IMR-90 (cell line): ENCODE measurements at regions not wholly inside any gene's neighbourhood (a gene's known extent, or its start where the extent isn't known, plus 50 kb on each side); places are given as distances from the start of the nearest gene placed in this dataset.

Experiments
- ATAC-seq: fragments of 200-7000 bp; cut with Tn5 transposase; 2 replicates; pipeline ENCODE4 v1.9.1; 2020; ENCODE audit warnings: low read depth, mild to moderate bottlenecking, moderate library complexity
- BruUV-seq: library from RNA; stranded (reverse); fragments of 400-500 nt; replicated peaks from 2 replicates; lab custom pipeline; 2021; lab: Mats Ljungman, UMichigan
- CTCF ChIA-PET: fragments of 300-600 bp; formaldehyde crosslinking; extraction: SDS; loops from one replicate; lab custom pipeline; 2021; ENCODE audit warnings: antibody characterized with exemption; lab: Yijun Ruan, JAX
- POLR2A ChIA-PET: fragments of 300-600 bp; sonication (Branson Sonifier 250); formaldehyde crosslinking; loops from one replicate; lab custom pipeline; 2022; ENCODE audit warnings: antibody characterized with exemption; ENCODE audit not compliant: unreplicated experiment; lab: Charles Lee
- DNase-seq: peaks from one replicate; pipeline ENCODE4 v3.0.0; 2013
- H2AFZ ChIP-seq: replicated peaks from 2 replicates; pipeline ENCODE3; 2013; ENCODE audit warnings: low read length, mild to moderate bottlenecking; ENCODE audit not compliant: poor library complexity
- H2AK5ac ChIP-seq: 2 replicates; pipeline ENCODE4 v1.6.1; 2013; ENCODE audit warnings: low read depth, low read length, inconsistent platforms
- H2AK9ac ChIP-seq: replicated peaks from 2 replicates; pipeline ENCODE3; 2013; ENCODE audit warnings: mild to moderate bottlenecking, low read depth, low read length, moderate library complexity; ENCODE audit not compliant: poor library complexity
- H2BK120ac ChIP-seq: 2 replicates; pipeline ENCODE4 v1.6.1; 2013; ENCODE audit warnings: low read depth, low read length, inconsistent platforms
- H2BK15ac ChIP-seq: 3 replicates; pipeline ENCODE4 v1.6.1; 2013; ENCODE audit warnings: low read depth, low read length, inconsistent platforms
- H2BK20ac ChIP-seq: 2 replicates; pipeline ENCODE4 v1.6.1; 2013; ENCODE audit warnings: low read depth, mild to moderate bottlenecking, inconsistent platforms, low read length, moderate library complexity
- H2BK5ac ChIP-seq: 2 replicates; pipeline ENCODE4 v1.6.1; 2013; ENCODE audit warnings: mild to moderate bottlenecking, low read depth, low read length, inconsistent platforms; ENCODE audit not compliant: poor library complexity, severe bottlenecking
- H3K14ac ChIP-seq: replicated peaks from 2 replicates; pipeline ENCODE4 v1.6.1; 2013; ENCODE audit warnings: low read depth, low read length, inconsistent platforms
- H3K18ac ChIP-seq: 2 replicates; pipeline ENCODE4 v1.6.1; 2013; ENCODE audit warnings: low read depth, low read length, control low read depth
- H3K23ac ChIP-seq: 2 replicates; pipeline ENCODE4 v1.6.1; 2013; ENCODE audit warnings: low read depth, low read length, inconsistent platforms
- H3K27ac ChIP-seq: 2 replicates; pipeline ENCODE4 v1.5.1; 2013; ENCODE audit warnings: mild to moderate bottlenecking, control low read depth, low read length; ENCODE audit not compliant: insufficient read depth
- H3K27me3 ChIP-seq: 2 replicates; pipeline ENCODE4 v1.6.1; 2013; ENCODE audit warnings: low read length; ENCODE audit not compliant: control insufficient read depth, insufficient read depth
- H3K36me3 ChIP-seq: 2 replicates; pipeline ENCODE4 v1.6.1; 2013; ENCODE audit warnings: low read length, mixed read lengths; ENCODE audit not compliant: control insufficient read depth, insufficient read depth
- H3K4ac ChIP-seq: 2 replicates; pipeline ENCODE4 v1.6.1; 2013; ENCODE audit warnings: low read depth, low read length, inconsistent platforms
- H3K4me1 ChIP-seq: 2 replicates; pipeline ENCODE4 v1.6.1; 2013; ENCODE audit warnings: low read length, mixed read lengths; ENCODE audit not compliant: control insufficient read depth, insufficient read depth
- H3K4me2 ChIP-seq: 2 replicates; pipeline ENCODE4 v1.6.1; 2013; ENCODE audit warnings: low read depth, mild to moderate bottlenecking, control low read depth, low read length, moderate library complexity
- H3K4me3 ChIP-seq: 2 replicates; pipeline ENCODE4 v1.5.1; 2013; ENCODE audit warnings: low read depth, mild to moderate bottlenecking, control low read depth, low read length, moderate library complexity; ENCODE audit not compliant: insufficient read depth
- H3K56ac ChIP-seq: 2 replicates; pipeline ENCODE4 v1.6.1; 2013; ENCODE audit warnings: low read length, inconsistent platforms; ENCODE audit not compliant: insufficient read depth; ENCODE audit errors: extremely low read depth
- H3K79me1 ChIP-seq, 2 experiments: 2 replicates each; pipeline ENCODE4 v1.6.1; 2013; ENCODE audit warnings: low read length in 2 of 2, inconsistent platforms in 1 of 2, low read depth in 1 of 2
- H3K9ac ChIP-seq: 2 replicates; pipeline ENCODE4 v1.6.1; 2013; ENCODE audit warnings: low read depth, low read length, control low read depth
- H3K9me1 ChIP-seq: 2 replicates; pipeline ENCODE4 v1.6.1; 2013; ENCODE audit warnings: low read length, inconsistent platforms; ENCODE audit not compliant: insufficient read depth
- H3K9me3 ChIP-seq: 2 replicates; pipeline ENCODE4 v1.6.1; 2013; ENCODE audit warnings: low read length; ENCODE audit not compliant: control insufficient read depth, insufficient read depth
- H4K20me1 ChIP-seq: 2 replicates; pipeline ENCODE4 v1.6.1; 2013; ENCODE audit warnings: low read length, inconsistent platforms; ENCODE audit not compliant: insufficient read depth
- H4K5ac ChIP-seq: 2 replicates; pipeline ENCODE4 v1.6.1; 2013; ENCODE audit warnings: mild to moderate bottlenecking, low read depth, low read length, control low read depth
- H4K8ac ChIP-seq, 2 experiments: 2 replicates each; pipeline ENCODE4 v1.6.1; 2013; ENCODE audit warnings: low read depth in 2 of 2, low read length in 2 of 2, control low read depth in 1 of 2, inconsistent platforms in 1 of 2
- H4K91ac ChIP-seq: 2 replicates; pipeline ENCODE4 v1.6.1; 2013; ENCODE audit warnings: low read depth, low read length, inconsistent platforms; ENCODE audit not compliant: insufficient read depth
- BHLHE40 ChIP-seq: fragments of 150-350 bp; IDR thresholded peaks from 2 replicates; pipeline ENCODE4 v1.6.1; 2016; ENCODE audit warnings: mild to moderate bottlenecking, low read depth, low read length
- CEBPB ChIP-seq: IDR thresholded peaks from 2 replicates; pipeline ENCODE4 v1.6.1; 2012; ENCODE audit warnings: low read depth, low read length, improper control_type of control experiment
- CHD1 ChIP-seq: IDR thresholded peaks from 2 replicates; pipeline ENCODE4 v1.6.1; 2012; ENCODE audit warnings: low read depth, low read length, improper control_type of control experiment
- CTCF ChIP-seq: conservative IDR thresholded peaks from 2 replicates; pipeline ENCODE4 v1.5.1; 2012; ENCODE audit warnings: mild to moderate bottlenecking, low read depth, low read length, improper control_type of control experiment
- ELK1 ChIP-seq: fragments of 150-350 bp; IDR thresholded peaks from 2 replicates; pipeline ENCODE4 v1.6.1; 2016; ENCODE audit warnings: low read depth, mild to moderate bottlenecking, low read length, moderate library complexity, borderline replicate concordance
- FOS ChIP-seq: fragments of 150-350 bp; IDR thresholded peaks from 2 replicates; pipeline ENCODE4 v1.6.1; 2016; ENCODE audit warnings: low read depth, low read length
- MAFK ChIP-seq: IDR thresholded peaks from 2 replicates; pipeline ENCODE4 v1.6.1; 2012; ENCODE audit warnings: low read depth, low read length, improper control_type of control experiment
- MAZ ChIP-seq: IDR thresholded peaks from 2 replicates; pipeline ENCODE4 v1.6.1; 2012; ENCODE audit warnings: low read depth, mild to moderate bottlenecking, low read length, improper control_type of control experiment, moderate library complexity, borderline replicate concordance
- MXI1 ChIP-seq: IDR thresholded peaks from 2 replicates; pipeline ENCODE4 v1.6.1; 2012; ENCODE audit warnings: low read depth, mild to moderate bottlenecking, low read length, moderate library complexity, borderline replicate concordance
- NFE2L2 ChIP-seq: fragments of 150-350 bp; IDR thresholded peaks from 2 replicates; pipeline ENCODE4 v1.6.1; 2016; ENCODE audit warnings: low read depth, mild to moderate bottlenecking, low read length
- POLR2A ChIP-seq: IDR thresholded peaks from 2 replicates; pipeline ENCODE4 v1.6.1; 2012; ENCODE audit warnings: mild to moderate bottlenecking, low read depth, low read length
- RAD21 ChIP-seq: IDR thresholded peaks from 2 replicates; pipeline ENCODE4 v1.6.1; 2012; ENCODE audit warnings: low read length, improper control_type of control experiment
- RCOR1 ChIP-seq: IDR thresholded peaks from 2 replicates; pipeline ENCODE4 v1.6.1; 2012; ENCODE audit warnings: mild to moderate bottlenecking, low read length, improper control_type of control experiment; ENCODE audit not compliant: insufficient replicate concordance
- RFX5 ChIP-seq: IDR thresholded peaks from 2 replicates; pipeline ENCODE4 v1.8.0; 2012; ENCODE audit warnings: low read depth, mild to moderate bottlenecking, low read length, moderate library complexity
- SMC3 ChIP-seq: fragments of 150-350 bp; IDR thresholded peaks from 2 replicates; pipeline ENCODE4 v1.6.1; 2016; ENCODE audit warnings: low read depth, mild to moderate bottlenecking, antibody characterized with exemption, low read length, moderate library complexity
- USF2 ChIP-seq: fragments of 150-350 bp; IDR thresholded peaks from 2 replicates; pipeline ENCODE4 v1.6.1; 2017; ENCODE audit warnings: mild to moderate bottlenecking, antibody characterized with exemption, low read length, low read depth
- WGBS, 2 experiments: methylation state at CpG; one replicate each; pipeline versions ENCODE4 v1.1.5 to v1.1.7; 2013; ENCODE audit warnings: missing lambda C conversion rate in 2 of 2; ENCODE audit not compliant: insufficient read length in 1 of 2; ENCODE audit errors: extremely low coverage in 2 of 2; 5-methylcytosine and 5-hydroxymethylcytosine counted together
- dilution Hi-C: fragments of 300-500 bp; cut with HindIII; formaldehyde crosslinking; loops from one replicate; pipeline ENCODE4 v1.14.3; 2018; ENCODE audit warnings: low sequenced_read_pairs; ENCODE audit not compliant: unreplicated experiment
- in situ Hi-C: fragments of 300-500 bp; cut with MboI; formaldehyde crosslinking; loops from 3 replicates; pipeline ENCODE4 v1.14.3; 2019; ENCODE audit warnings: low sequenced_read_pairs, inconsistent platforms, mixed read lengths
- intact Hi-C: fragments of 100-400 bp; cut with micrococcal nuclease; formaldehyde crosslinking; loops from 2 replicates; pipeline ENCODE4 v1.10.0; 2022

- no peak overlapping the region for H3K14ac ChIP-seq
- H3K4ac ChIP-seq, result no peak overlapping the region
- H3K4me1 ChIP-seq, result no peaks in the 10 kb centered on the region
- no peak overlapping the region for H4K8ac ChIP-seq
- H3K18ac ChIP-seq, result no peak overlapping the region
- H4K91ac ChIP-seq, result no peak overlapping the region
- no peaks in the 10 kb centered on the region for H4K20me1 ChIP-seq
- no peak overlapping the region for H2BK120ac ChIP-seq
- H3K9me1 ChIP-seq, result no peaks in the 10 kb centered on the region
- H3K36me3 ChIP-seq, result no peaks in the 10 kb centered on the region
- ATAC-seq (no peak), DNase-seq (no peak)
- no peak overlapping the region for H2AK5ac ChIP-seq
- H4K5ac ChIP-seq, result no peak overlapping the region
- H2BK20ac ChIP-seq, result no peak overlapping the region
- no peak overlapping the region for H2BK15ac ChIP-seq
- no peak overlapping the region for H2AK9ac ChIP-seq
- POLR2A ChIA-PET, result no interaction called here
- intact Hi-C loops, result no loop called here
- H3K56ac ChIP-seq, result no peak overlapping the region
- no peaks in the 10 kb centered on the region for H3K27me3 ChIP-seq
- no peak overlapping the region for H3K23ac ChIP-seq
- CTCF ChIA-PET, result no interaction called here
- no peaks in the 10 kb centered on the region for H3K9me3 ChIP-seq
- no peak overlapping the region for H3K27ac ChIP-seq
- WGBS, 2 experiments, result no CpG with 5 or more reads among the region's 2 CpGs
- no peak overlapping the region for H2BK5ac ChIP-seq
- no peaks in the 10 kb centered on the region for H3K79me1 ChIP-seq
- no peak for TF ChIP-seq ELK1
- TF ChIP-seq RAD21, result no peak
- no peak for TF ChIP-seq CEBPB
- TF ChIP-seq MXI1, result no peak
- TF ChIP-seq MAFK, result no peak
- TF ChIP-seq RFX5, result no peak
- TF ChIP-seq MAZ, result no peak
- no peak for TF ChIP-seq CTCF
- TF ChIP-seq RCOR1, result no peak
- TF ChIP-seq POLR2A, result no peak
- TF ChIP-seq NFE2L2, result no peak
- no peak for TF ChIP-seq SMC3
- no peak for TF ChIP-seq BHLHE40
- TF ChIP-seq CHD1, result no peak
- no peak for TF ChIP-seq USF2
- no peak for TF ChIP-seq FOS
- dilution Hi-C loops, result no loop called here
- BruUV-seq, result no TSS peak
- no peak overlapping the region for H2AFZ ChIP-seq
- no peak overlapping the region for H3K4me3 ChIP-seq
- in situ Hi-C loops, result no loop called here
- H3K9ac ChIP-seq, result no peak overlapping the region
- no peak overlapping the region for H3K4me2 ChIP-seq
Observed at GRCh38 chr2:153386481-153386897, 92.1 kb downstream of the RPRM start.
